8988T (cell line): ENCODE measurements at regions not wholly inside any gene's neighbourhood (a gene's known extent, or its start where the extent isn't known, plus 50 kb on each side); places are given as distances from the start of the nearest gene placed in this dataset.
"Not testable (repeated sequence)": the region's sequence is repeated elsewhere in the genome, so short reads cannot be mapped to it uniquely, and the experiment has no call there.

Experiments
- DNase-seq: peaks from one replicate; pipeline ENCODE4 v3.0.0; 2011

GRCh38 chr17:77038884-77039555 lies 101.7 kb upstream of the SEC14L1 start:
- DNase-seq = no peak

DNA sequence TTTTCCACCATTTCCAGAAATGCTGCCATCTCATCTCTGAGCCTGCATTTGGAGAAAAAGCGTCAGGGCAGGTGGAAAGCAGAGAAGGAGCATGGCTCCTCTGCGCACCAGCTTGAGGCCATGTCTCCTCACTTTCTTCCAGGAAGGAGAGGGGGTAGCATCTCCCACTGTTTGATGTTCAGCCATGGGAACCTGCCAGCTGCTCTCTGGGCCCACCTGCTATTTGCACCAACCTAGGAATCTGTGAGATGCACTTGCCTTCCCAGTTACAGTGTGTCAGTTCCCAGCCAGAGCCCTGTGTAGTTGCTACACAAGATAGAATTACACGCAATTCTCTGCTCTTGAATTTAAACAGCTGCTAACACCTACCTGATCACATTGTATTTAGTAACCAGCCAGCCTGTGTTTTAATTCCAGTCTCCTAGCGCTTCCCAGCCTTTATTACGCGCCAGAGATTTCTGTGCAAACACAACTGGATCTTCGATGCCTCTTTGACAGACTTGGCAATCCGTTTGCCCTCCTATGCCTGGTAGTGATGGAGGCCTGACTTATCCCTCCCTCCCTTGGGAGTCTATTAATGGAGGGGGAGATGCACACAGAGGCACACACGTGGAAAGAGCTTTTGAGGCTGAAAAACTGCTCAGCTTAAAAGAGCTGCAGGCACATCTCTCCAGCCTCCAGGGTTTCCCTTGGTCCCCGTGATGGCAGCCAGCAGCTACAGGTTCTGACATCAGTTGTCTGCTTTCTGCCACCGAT lies 98.1 kb upstream of the SEC14L1 start:
- DNase-seq = no peak

- DNase-seq = no peak
These were observed 95.2 kb upstream of the SEC14L1 start for GRCh38 chr17:77045441-77046041.

DNA sequence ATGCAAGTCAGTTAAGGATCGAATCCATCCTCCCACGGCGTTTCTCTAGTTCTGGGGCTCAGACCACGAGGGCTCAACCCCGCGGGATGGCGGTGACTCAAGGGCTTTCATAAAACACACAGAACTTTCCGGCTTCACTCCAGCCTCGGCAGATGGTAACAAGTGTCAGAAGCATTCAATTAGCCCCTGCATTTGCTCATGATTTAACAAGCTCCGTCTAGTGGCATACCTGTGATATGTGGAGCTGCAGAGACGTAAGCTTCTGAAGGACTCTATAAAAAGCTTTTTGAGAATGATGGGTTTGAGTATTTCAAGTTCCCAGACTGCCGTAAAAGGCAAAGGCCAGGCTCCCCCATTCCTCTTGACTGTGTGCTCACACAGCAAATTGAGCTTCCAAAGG lies 91.3 kb upstream of the SEC14L1 start:
- DNase-seq = no peak

- not testable (repeated sequence) for DNase-seq
These were observed 89.9 kb upstream of the SEC14L1 start for GRCh38 chr17:77050901-77051300.

DNA sequence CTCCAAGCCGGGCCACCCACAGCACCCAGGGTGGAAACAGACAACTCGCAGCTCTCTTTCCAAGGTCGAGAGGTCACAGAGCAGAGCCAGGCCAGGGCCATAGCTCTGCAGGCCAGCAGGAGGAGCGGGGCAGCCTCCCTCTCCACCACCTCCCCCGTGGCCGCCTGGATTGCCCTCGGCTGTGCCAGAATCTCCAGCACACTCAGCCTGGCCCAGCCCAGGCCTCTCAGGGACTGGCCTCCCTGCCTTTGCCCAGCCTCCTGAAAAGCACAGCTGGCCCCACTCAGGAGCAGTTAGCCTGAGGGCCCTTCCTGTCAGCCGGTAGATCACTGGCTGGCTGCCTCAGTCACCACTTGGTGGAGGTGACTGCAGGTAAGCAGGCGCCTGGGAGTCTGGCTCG lies 85.8 kb upstream of the SEC14L1 start:
- no peak for DNase-seq

DNA sequence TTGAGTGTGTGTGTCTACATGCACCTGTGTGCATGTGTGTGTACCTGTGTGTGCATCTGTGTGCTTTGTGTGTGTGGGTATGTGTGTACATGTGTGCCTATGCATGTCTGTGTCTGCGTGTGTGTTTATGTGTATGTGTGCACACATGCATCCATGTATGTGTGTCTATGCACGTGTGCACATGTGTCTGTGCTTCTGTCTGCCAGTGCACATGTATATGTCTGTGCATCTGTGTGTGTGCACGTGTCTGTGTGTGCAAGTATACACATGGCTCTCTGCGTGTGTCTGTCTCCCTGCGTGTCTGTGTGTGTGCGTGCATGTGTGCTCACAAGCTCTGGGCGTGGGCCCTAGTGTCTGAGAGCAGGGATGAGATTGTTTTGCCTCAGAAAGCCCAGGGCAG lies 85.3 kb upstream of the SEC14L1 start:
- DNase-seq = no peak

DNA sequence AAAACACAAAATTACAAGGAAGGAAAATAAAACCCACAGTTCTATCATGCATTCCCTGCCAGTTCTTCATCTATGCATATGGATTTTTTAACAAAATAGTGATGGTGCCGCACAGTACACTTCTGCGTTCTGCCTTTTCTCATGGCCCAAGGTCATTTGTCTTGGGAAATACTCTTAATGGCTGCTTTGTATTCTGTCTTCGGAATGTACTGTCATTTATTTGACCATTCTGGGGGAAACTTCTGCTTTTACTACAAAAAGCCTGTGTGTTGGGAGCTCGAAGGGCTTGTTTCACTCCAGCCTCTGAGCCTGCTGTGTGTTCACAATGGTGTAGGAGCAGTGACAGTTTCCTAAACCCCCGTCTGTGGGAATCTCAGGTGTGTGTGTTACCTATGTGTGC lies 82.8 kb upstream of the SEC14L1 start:
- no peak for DNase-seq

DNA sequence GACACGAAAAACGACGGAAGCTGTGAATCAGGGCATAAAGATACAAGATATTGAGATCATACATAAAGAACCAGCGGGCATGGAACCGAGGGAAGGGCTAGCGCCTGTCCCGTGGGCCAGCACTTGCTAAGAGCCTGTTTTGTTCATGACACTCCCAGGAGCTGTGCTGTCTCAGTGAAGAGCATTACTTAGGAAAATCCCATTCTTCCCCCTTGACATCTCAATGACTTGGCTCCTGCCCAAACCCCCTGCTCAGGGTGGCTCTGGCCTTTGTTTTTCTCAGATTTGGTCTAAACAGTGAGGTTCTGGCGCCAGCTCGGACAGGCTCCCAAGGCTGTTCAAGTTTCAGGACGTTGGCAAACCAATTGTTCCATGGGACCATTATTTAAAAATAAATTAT lies 79.1 kb upstream of the SEC14L1 start:
- DNase-seq = no peak

- no peak for DNase-seq
These were observed 76.2 kb upstream of the SEC14L1 start for GRCh38 chr17:77064598-77064997.

DNA sequence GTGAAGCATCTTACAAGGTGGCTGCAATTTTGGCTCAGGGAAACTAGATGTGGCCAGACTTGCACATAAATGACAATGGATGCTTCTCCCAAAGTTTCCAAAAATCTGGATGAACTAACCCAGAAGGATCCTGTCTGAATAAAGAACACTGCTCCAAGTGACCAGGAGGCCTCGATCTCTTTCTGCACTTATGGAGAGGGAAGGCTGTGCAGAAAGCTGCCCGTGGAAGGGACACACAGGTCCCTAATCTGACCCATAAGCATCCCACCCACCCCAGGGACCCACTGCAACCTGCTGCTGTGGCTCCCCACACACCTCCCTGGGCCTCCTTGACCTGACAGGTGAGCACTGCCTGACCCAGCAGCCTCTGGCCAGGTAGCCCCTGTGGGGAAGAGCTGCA lies 74.6 kb upstream of the SEC14L1 start:
- no peak for DNase-seq

DNA sequence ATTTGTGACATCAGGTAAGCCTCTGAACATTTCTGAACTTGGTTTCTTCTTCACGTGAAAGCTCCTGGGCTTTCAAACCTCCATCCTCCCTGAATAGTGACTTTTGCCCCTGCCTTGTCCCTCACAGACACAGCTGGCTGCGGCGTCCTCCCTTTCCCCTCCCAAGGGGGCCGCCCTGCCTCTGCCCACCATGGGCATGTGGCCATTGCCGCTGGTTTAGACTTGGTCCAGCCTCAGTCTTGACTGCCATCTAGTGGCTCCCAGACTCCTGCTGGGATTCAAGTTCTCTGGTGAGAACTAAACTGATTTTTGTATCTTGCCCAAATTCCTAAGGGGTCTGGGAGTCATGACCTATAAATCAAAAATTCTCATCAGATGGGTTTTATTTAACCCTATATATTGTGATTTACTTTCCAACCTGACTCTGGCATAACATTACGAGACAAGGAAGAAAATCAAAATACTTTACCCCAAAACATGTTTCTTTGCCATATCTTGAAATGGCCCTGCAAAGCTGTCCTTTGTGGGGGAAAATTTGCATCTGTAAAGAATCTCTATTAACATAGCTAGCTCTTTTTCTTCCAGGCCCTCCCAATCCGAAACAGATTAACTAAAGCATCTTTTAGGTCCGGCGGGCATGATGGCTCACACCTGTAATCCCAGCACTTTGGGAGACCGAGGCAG lies 73.9 kb upstream of the SEC14L1 start:
- DNase-seq = peak; percentile 43

DNA sequence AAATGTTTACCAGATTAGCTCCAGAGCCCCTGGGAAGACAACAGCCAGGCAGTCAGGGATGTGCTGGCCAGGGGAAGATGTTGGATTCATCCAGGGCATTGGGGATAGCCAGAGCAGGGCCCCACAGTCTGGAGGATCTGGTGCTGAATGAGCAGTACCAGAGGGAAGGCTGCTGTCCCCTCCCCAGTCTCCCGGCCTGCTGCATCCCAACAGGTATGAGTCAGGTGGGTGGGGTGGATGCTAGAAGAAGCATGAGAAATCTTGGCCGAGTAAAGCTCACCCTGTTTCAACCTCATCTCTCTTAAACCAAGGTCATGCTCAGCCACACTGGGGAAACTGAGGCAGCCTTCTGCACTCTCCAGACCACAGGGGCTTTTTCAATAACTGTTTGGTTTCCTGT lies 71.9 kb upstream of the SEC14L1 start:
- no peak for DNase-seq

DNA sequence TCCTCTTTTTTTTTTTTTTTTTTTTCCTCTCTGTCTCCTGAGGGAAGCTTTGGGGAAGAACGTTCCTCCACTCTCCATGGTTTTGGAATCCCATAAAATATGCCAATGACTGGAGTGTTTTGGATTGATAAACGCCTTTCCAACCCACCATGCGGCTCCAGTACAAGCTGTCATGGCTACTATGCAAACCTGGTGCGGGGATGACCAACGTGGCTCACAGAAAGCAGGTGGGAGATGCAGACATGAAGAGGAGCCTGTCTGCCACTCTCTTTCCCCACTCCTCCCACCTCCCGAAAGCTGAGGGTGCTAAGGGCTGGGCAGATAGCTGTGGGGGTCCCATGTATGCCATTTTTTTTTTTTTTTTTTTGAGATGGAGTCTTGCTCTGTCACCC lies 69.9 kb upstream of the SEC14L1 start:
- no peak for DNase-seq

- no peak for DNase-seq
These were observed 68.8 kb upstream of the SEC14L1 start for GRCh38 chr17:77071925-77072490.

- no peak for DNase-seq
These were observed 68.1 kb upstream of the SEC14L1 start for GRCh38 chr17:77072670-77073069.

GRCh38 chr17:77074681-77075080 lies 66.1 kb upstream of the SEC14L1 start:
- DNase-seq = no peak

DNA sequence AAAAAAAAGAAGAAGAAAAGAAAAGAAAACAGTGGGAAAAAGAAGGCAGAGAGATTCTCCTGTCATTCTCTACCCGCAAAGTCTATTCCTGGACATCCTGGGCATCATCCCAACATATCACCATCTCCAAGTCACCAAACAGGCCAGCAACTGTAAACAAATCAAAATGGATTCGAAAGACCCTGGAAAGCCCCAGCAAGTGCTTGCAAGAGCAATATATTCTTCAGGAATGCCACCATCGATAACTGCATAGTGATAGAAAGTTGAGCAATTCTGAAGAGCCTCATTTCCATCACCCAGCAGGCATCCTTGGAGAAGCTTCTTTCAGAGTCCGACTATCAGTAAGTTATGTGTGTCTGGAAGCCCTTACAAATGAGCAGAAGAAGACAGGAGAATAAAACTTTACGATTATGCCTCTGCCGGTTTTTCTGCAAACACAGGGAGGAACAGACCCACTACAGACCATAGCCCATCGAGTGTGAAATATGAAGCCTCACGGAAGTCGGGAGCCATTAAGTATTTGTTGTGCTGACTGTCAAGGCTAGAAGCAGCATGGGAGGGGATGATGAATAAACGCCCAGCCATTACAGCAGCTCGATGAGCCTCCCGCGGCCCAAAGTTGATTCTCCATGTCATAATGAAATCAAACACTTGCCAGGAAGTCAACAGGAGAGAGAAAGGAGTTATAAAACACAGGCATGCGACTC lies 64.5 kb upstream of the SEC14L1 start:
- DNase-seq = no peak

DNA sequence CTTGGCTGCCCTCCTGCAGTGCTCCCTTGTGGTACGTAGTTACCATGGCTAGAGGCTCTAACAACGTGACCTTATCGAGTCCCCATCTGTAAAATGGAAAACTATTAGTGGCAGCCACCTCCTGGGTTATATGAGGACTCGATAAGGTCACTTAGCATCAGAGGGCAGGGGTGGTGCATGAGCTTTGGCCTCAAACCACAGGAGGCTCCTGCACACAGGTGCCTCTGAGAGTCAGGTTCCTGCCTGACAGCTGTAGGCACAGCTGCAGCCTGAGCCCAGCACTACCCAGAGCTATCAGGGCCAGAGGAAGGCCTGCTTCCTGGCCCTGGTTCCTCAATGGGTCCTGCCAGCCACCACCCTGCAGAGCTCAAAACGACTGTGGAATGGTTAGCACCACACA lies 57.2 kb upstream of the SEC14L1 start:
- DNase-seq = no peak

GRCh38 chr17:77085926-77086432 lies 54.8 kb upstream of the SEC14L1 start:
- no peak for DNase-seq

DNA sequence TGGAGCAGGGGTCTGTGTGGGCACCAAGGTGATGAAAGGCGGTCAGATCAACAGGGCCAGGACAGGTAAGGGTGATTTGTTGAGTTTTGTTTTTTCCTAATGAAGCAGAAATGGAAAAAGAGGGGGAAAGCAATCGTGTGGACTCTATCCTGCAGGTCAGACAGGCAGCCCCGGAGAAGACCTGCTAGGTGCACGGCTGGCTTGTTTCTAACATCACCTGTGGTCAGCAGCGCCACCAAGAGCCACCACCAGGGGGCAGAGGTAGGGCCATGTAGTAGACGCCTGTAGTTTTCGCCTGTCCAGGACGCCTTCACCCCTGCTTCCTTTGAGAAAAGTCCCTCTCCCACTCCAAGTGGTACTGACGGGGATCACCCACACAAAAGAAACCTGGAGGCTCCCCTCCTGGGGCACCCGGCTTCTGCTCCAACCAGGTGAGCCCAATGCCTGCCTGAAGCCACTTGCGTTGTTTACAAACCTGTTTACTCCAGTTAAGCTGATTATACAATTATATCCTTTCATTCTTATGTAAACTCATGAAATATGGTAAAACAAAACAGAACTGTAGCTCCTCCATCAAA lies 54.2 kb upstream of the SEC14L1 start:
- no peak for DNase-seq
